Stimulated activated CD8-positive, alpha-beta memory T cell treated with anti-CD3 and anti-CD28 coated beads, Interleukin-12 subunit alpha, Interleukin-12 subunit beta, amount 100 ng/mL, for 24 hours (primary cell): ENCODE measurements at regions not wholly inside any gene's neighbourhood (a gene's known extent, or its start where the extent isn't known, plus 50 kb on each side); places are given as distances from the start of the nearest gene placed in this dataset.

Source experiments
- DNase-seq: peaks from one replicate; pipeline ENCODE4 v3.0.0-alpha.2; 2020; ENCODE audit errors: extremely low read depth

DNA sequence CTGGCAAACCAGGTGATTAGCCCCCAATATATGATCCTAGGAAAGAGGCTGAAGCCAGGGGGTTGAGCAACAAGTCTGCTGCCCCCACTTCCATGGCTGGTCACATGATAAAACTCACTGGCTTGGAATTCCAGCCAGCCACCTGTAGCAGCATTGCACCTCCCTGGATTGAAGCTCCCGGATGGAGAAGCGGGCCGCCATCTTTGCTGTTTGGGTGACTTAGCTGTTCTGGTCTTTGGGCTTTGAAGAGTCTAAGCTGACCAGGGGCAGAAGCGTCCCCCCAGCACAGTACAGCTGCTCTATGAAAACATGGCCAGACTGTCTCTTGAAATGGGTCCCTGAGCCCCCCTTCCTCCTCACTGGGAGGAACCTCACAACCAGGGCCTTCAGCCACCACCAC, 610.2 kb downstream of the ANXA1 start:
- no peak for DNase-seq

DNA sequence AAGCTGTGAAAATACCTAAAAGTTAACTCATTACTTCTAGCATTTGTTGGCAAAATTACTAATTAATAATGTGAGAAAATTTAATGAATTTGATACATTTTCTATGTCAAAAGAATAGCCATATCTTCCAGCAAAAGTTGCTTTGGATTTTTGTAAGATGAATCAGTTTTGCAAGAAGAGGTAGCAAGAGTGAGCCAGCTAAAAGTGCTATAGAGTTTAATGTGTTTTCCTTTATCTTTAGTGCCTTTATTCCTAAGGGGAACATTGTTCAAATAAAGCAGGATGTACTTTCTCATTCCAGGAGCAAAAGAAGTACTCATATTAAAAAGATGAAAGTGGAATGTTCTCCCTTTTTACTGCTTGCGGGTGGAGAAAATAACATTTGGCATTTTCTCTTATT, 622.2 kb downstream of the ANXA1 start:
- DNase-seq = no peak

DNA sequence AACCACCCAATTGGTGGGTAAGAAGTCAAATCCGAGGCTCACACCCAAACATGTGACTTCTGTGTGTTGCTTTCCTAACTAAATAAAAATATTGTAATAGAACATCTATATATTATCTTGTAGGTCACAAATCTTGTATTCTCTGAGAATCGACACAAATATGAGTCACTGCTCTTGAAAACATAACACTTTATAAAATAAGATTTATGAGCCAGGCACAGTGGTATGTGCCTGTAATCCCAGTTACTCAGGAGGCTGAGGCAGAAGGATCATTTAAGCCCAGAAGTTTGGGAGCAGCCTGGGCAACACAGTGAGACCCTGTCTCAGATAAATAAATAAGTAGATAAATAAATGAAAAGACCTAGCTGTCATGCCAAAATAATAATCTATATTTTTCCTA, 624.1 kb downstream of the ANXA1 start:
- no peak for DNase-seq

DNA sequence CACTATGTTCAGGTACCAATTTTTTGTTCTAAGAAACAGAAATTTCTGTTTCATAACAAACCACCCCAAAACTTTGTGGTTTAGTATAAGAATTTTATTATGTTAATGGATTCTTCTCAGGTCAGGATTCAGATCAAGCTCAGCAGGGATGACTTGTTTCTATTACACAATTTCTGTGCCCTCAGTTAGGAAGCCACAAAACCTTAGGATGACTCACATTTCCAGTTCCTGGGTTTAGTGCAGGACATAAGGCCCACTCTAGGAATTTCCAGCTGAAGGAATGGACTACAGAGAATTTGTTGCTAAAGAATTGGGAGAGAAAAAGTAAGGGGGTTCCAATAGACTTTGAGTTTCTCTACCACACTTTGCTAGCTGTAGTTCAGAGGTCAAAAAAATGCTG, 629.3 kb downstream of the ANXA1 start:
- DNase-seq = no peak

DNA sequence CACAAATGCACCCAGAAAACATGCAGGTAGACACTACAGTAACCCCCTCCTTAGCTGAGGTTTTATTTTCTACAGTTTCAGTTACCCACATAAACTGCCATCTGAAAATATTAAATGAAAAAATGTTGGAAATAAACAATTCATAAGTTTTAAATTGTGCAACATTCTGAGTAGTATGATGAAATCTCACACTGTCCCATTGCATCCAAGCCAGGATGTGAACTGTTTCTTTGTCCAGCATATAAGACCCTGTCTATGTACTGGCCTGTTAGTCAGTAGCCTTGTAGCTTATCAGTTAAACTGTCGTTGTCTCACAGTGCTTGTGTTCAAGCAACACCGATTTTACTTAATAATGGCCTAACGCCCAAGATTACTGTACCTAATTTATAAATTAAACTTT, 630.5 kb downstream of the ANXA1 start:
- no peak for DNase-seq

DNA sequence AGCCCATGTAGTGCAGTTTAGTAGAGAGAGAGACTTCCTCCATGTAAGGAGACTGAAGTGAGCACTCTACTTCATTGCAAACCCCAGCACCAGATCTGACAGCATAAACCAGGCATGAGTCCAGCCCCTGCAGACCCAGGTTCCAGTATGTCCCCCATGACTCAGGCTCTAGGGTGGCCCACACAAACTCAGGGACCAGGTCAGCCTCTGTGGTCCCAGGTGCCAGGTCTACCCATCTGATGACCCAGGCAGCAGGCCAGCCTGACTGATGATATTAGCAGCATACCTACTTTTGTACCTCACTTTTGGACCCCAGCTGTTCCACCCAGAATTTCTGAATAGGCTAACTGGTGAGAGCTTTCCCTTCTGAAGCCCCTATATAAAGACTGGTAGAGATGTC, 647.8 kb downstream of the ANXA1 start:
- DNase-seq = no peak

DNA sequence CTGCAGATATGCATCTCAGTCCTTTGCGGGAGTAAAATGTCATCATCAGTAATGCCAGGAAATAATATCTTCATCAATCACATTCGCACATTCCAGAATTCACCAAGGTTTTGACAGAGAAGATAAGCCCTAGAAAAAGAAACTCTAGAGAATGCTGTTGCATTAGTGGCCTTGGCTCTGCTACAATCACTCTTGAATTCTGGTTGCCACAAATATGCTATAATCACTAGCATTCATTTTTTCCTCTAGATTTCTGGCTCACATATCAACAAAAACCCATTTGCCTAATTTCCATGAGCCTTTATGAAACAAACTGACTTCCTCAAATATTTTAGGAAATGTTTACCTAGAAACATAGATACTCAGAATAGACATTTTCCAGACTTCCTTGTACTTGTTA, 653.4 kb downstream of the ANXA1 start:
- DNase-seq = no peak

DNA sequence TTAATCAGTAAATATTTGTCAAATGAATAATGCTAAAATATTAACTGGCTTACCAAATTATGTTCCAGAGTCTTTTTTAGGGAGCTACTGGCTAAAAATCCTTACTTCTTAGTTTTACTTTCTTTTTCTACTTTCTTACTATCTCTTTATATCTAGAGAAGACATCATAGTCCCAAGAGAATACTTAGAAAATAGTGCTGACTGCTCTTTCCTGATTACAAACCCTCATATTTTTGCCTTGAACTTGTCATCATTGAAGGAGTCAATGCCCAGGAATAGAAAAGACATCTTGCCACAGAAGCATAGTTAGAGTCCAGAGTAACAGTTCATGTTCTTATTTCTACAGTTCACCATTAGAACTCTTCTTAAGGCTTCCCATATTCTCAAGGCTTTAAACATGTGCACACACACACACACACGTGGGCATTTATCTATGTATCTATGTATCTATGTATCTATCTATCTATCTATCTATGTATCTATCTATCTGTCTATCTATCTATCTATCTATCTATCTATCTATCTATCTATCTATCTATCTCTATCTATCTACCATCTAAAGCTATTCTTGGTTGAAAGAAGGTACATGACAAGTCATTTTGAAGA, 654.3 kb downstream of the ANXA1 start:
- no peak for DNase-seq

DNA sequence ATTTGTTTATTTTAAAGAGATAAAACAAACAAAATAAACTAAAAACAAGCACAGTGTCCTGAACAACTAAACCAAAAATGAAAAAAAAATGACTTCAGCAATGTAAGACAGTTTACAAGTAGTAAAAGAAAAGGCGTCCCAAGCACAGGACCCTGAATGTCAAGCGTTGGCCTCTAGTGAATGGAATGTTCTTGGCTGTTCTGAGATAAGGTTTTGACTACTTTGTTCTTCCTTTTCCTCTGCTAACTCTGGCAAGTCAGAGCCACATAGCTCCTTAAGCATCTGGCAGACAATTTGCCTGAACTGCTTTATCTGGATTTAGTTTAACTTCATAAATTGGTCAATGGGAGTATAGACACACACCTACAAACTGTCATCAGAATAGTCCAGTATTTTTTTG, 655.2 kb downstream of the ANXA1 start:
- DNase-seq = no peak

DNA sequence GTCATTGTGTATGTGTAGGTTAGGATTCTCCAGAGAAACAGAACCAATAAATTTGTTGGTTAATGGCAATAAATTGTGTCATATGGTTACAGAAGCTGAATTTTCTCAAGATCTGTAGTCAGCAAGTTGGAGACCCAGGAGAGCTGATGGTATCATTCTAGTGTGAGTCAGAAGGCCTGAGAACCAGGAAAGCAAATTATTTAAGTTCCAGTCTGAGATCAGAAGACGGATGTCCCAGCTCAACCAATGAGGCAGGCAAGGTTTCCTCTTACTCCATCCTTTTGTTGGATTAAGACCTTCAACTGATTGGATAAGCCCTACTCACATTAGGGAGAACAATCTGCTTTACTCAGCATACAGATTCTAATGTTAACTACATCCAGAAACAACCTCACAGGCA, 656.3 kb downstream of the ANXA1 start:
- DNase-seq = no peak

DNA sequence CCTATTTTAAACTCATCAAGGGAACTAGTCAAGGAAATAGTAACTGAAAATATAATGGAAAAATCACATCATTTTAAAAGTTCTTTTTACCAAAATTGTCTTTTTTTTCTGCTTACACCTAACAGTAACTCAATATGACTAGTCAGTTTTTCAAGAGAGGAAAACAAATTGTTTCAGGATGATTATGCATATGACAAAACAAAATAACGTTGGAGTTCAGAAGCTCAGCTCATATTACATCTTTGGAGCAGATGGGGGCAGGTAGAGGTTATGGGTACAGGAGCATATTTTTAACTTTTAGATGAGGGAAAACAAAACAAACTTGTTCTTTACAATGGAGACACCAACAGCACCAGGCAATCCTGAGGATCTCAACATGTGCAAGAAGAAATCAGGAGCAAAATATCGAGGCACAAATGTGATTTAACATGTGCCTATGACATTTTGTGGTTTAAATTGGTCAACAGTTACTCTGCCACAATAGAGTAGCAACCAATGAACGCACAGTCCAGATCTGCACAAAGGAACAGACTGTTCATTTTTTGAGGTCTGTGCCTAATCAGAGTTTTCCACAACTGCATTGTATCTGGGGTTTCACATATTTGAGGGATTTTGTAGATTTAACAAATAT, 659.0 kb downstream of the ANXA1 start:
- no peak for DNase-seq

DNA sequence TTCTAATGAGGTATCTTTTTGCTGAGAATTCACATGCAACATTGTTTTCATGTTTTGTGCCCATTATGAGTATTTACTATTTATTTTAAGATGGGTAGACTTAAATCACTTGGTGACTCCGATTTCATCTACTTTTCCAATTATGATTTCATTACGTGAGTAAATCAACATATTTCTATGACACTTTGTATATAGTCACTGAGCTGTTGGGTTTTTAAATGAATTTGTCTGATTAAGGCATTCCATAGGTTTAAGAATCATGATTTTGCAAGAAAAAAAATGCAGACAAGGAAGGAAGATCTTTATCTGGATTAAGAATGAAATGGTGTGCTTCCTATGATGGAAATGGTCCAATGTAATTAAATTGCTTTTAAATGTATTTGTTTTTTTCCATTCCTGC, 661.9 kb downstream of the ANXA1 start:
- DNase-seq = no peak

DNA sequence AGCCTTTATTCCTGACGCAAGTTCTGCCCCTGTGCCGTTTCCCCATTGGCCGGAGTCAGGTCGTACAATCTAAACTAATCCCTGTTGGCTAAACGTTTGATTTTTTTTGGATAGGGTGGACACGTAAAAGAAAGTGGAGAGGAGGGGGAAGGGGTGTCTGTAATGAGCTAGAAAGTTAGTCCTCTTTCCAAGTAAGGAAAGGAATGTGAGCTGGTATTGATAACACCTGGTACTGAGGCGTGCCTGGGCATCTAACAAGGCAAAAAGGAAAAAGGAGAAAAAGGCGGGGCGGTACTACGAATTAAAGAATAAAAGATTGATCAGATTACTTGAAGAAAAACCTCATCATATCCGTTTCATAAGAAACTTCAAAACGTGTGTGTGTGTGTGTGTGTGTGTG, 665.2 kb downstream of the ANXA1 start:
- DNase-seq = no peak

DNA sequence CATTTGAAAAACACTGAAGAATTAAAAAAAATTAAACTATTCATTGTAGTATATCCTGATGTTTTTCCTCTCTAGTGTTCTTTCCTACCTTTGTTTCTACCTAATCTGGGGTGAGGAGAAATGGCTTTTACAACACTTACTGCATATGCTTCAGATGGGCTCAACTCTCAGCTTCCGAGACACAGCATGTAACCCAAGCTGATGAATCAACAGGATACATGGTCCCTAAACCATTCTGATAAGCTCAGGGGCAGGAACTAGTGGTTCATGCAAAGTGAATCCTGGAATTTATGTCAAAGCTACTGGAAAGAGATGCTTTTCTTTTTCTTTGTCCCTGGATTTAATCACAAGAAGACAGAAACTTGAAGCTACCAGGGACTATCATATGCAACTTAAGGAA, 672.5 kb upstream of the RORB start:
- no peak for DNase-seq

DNA sequence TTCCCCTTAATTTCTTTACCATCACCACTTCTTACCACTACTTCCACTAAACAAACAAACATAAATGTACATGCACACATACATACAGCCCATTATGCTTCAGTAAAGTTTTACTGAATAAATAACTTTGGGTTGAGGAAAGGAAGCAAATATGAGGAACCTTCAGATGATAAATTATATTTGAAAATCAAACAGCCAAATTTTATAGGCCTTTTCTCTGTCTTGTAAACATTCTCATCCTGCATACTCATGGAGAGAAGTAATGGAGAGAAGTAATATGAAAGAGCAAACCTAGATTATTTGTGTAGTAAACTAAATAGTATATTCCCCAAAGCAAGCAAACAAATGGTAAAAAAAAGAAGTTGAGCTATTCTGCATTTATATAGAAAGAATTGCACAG, 658.3 kb upstream of the RORB start:
- DNase-seq = no peak

DNA sequence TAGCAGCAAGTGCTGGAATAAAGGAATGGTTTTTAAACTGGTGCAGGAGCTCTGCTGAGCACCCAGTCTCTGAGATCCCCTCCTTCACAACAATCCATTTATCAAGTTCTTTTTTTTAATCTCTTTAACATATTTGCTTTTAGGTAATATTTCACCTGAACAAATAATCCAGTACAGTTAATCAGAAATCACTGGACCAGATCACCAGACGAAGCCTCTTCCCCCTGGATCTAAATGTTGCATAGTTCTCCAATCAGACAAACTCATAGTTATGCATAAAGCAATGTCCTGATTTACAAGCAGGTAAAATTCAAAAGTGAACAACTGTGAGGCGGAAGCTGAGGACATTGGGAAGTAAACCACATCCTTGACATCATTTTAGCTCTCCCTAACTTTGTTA, 657.7 kb upstream of the RORB start:
- DNase-seq = no peak

DNA sequence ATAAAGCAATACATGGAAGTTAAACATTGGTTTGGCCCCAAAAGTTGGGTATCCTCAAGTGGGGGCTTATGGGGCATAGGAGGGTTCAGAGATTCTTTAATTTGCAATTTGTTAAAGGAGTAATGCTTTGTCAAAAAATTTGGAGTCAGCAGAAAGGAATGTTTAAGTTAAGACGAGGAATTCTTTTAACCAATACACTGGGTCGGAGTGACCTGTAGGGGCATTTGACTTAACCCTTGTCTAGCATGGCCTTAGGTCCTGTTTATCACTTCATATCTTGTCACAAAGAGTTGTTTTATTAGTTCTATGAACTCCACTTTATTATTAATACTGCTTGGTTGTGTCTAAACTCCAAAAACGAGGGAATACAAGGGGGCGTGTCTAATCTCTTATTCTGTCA, 656.1 kb upstream of the RORB start:
- no peak for DNase-seq

DNA sequence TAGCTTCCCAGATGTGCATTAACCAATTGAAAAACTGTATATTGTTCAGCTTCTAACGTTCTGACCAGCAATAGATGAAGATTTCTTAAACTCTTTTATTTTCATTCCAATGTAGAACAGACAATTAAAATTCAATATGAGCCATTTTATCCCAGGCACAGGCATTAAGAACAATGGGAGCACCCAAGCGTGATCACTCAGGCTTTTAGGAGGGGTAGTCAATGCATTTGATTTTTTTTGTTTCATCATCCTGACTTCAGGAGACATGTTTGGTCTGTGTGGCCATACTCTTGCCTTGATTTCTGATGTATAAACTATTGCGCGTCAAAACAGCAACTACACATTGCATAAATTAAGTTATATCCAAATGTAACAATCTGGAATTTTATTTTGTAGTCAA, 653.0 kb upstream of the RORB start:
- no peak for DNase-seq

DNA sequence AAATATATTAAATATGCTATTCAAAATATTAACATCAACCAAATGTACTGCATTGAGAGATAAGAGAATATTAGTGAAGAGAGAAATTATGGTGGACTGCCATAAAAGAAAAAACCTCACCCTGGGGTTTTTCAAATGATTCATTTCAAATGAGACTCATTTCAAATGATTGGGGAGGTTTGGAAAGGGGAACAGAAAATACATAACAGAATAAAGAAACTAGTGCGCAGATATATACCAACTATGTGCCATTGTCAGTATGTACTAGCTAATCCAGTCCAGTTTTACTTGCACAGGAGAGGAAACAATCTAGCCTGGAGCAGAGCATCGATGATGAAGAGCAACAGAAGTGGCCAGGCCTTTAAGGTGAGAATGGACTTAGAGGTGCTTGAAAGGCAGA, 651.6 kb upstream of the RORB start:
- no peak for DNase-seq

DNA sequence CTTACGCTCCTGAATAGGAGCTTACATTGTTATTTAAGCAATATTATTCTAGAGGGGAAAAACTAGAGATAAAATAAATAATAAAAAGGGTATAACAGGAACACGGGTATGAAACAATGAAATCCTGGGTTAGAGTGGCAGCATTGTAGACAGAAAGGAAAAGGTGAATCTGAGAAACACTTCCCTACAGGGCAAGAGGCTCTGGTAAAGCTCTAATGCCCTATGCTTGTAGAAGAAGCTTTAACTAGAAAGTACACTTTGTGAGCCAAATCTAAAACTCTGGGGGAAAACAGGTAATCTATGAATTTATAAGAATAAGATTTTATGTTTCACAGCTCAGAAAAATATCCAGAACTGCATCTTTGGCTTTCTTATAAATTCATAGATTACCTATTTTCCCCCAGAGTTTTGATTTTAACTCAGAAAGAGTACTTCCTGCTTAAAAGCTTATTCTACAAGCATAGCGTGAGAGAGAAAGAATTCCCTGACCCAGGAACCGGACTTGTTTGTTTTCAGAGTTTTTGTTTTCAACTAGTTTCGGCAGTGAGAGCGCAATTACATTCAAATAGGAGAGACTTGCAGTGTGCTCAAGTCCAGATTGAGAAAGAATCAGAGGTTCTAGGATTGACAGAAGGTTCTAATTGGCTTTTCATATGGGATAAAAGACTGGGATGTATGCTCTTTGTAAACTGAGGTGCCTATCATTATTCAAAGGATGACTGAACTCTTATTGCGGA, 651.0 kb upstream of the RORB start:
- DNase-seq = no peak

DNA sequence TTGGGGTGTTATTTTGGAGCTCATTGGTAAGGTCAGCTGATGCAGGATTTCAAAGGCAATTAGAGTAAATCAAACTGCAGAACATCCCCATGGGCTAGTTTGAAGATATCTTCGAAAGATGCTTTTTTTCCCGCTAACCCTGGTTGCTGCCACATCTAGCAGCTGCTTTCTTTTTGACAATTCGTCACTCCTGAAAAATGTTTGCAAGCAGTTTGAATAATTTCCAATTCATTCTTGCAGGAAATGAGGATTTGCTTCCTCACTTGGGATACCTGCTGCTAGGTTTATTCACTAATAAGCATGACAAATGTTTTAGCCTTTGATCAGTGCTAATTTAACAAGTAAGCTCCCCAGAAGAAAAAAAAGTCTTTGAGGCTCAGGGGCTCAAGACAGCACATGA, 649.6 kb upstream of the RORB start:
- no peak for DNase-seq

DNA sequence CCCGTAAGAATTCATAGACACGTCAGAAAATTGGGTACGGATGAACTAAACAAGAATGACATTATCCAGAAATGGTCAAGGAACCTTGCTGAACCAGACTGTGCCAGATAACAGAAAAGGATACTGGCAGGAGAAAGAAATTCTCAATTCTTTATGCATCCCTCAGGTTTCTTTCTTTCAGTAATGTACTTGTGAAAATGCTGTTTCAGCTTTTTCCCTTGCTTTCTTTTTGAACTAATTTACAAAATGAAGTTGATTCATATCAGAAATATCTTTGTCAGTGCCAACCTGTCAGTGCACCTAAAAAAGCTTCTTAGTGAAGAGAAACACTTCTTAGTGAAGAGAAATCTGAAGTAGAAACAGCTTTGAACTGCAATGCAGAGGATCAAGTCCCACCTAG, 643.6 kb upstream of the RORB start:
- DNase-seq = no peak

DNA sequence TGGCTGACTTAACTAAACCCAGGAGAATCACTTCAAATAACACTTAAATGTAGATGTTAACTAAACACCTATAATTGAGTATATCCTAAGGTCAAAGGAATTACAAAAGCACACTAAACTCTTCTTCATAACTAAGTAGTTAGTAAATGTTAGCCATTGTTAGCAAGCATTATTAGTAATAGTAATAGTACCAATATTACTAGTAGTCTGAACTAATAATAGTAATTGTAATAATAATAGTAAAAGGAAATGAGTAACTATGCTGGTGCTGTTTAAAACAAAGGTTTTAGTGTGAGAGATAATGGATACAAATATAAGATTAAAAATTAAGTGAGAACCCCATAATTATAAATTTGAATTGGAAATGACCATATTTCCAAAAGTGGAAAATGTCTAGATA, 641.9 kb upstream of the RORB start:
- DNase-seq = no peak

DNA sequence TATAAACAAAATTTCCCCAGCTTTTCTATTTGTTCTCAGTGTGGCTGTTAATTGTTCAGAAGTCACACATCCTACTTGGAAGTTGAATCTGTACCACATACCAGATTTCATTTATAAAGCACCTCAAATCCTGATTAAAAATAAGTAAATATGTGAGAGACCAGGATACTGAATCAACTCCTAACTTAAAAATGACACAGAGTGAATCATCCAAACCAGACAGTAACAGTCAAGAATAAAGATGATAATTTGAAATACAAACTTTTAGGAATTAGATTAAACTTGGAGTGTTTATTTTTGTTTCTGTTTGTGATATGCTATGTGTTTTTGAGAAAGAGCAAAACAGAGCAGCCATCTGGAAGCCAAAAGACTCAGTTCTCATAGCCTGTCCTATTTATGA, 633.2 kb upstream of the RORB start:
- DNase-seq = no peak
